Kidney (tissue), 13 donors: ENCODE measurements at regions not wholly inside any gene's neighbourhood (a gene's known extent, or its start where the extent isn't known, plus 50 kb on each side); places are given as distances from the start of the nearest gene placed in this dataset.

Experiments
- DNase-seq, 5 donors: peaks; one replicate each; pipeline ENCODE4 v3.0.0-alpha.2; 2013 to 2020
- FAIRE-seq: peaks from 2 replicates; lab custom pipeline; 2012; peaks lifted over from hg19 to GRCh38; lab: Jason Lieb, UNC
- H3K27ac ChIP-seq, 2 donors: one replicate each; pipeline ENCODE4 v1.7.0; 2013; ENCODE audit warnings: low read depth in 2 of 2, low read length in 2 of 2, inconsistent platforms in 1 of 2
- H3K27me3 ChIP-seq: one replicate; pipeline ENCODE4 v1.7.1; 2013; ENCODE audit warnings: low read length, inconsistent platforms; ENCODE audit not compliant: control insufficient read depth, insufficient read depth
- H3K36me3 ChIP-seq, 3 donors: one replicate each; pipeline versions ENCODE4 v1.7.0 to v1.7.1; 2013; ENCODE audit warnings: low read length in 3 of 3, control low read depth in 1 of 3, inconsistent platforms in 1 of 3; ENCODE audit not compliant: insufficient read depth in 3 of 3, control insufficient read depth in 2 of 3
- H3K4me1 ChIP-seq, 3 donors: one replicate each; pipeline versions ENCODE4 v1.7.0 to v1.7.1; 2013; ENCODE audit warnings: low read length in 3 of 3, inconsistent platforms in 1 of 3, low read depth in 1 of 3; ENCODE audit not compliant: control insufficient read depth in 2 of 3, insufficient read depth in 2 of 3
- H3K4me3 ChIP-seq, 3 donors: one replicate each; pipeline versions ENCODE4 v1.7.0 to v1.8.1; 2013; ENCODE audit warnings: low read length in 3 of 3, control low read depth in 1 of 3, inconsistent platforms in 1 of 3
- H3K9ac ChIP-seq, 3 donors: one replicate each; pipeline versions ENCODE4 v1.7.0 to v1.7.1; 2013; ENCODE audit warnings: low read length in 3 of 3, control low read depth in 1 of 3, inconsistent platforms in 1 of 3
- H3K9me3 ChIP-seq, 3 donors: one replicate each; pipeline versions ENCODE4 v1.7.0 to v1.7.1; 2013; ENCODE audit warnings: low read length in 3 of 3, control low read depth in 1 of 3, inconsistent platforms in 1 of 3; ENCODE audit not compliant: control insufficient read depth in 2 of 3, insufficient read depth in 1 of 3
- intact Hi-C: fragments of 100-400 bp; cut with DNase I; formaldehyde crosslinking; loops from one replicate; pipeline ENCODE4 v1.11.1; 2022
- TF ChIP-seq, protein P1 (sequence below): IDR thresholded peaks from 3 replicates; pipeline ENCODE4 v1.5.1; 2012; ENCODE audit warnings: mild to moderate bottlenecking, moderate library complexity, borderline replicate concordance; ENCODE audit not compliant: insufficient read depth; ENCODE audit errors: extremely low read depth
- donor health status: control.
- donor health status: control.
- donor health status: control.
- donor health status: control.
- donor health status: control.
- donor health status: DM: yes; HTN: yes; CAD: no.
- donor health status: Normal renal cell carcinoma (clear cell type).

DNA sequence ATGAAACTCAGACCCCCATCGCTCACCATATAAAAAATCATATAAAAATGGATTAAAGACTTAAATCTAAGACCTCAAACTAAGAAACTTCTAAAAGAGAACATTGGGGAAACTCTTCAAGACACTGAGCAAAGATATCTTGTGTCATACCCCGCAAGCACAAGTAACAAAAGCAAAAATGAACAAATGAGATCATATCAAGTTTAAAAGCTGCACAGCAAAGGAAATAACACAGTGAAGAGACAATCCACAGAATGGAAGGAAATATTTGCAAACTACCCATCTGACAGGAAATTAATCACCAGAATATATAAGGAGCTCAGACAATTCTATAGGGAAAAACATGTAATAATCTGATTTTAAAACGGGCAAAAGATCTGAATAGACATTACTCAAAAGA, 808.3 kb downstream of the LIG4 start:
- no peak for DNase-seq
- no peaks in the 10 kb centered on the region for H3K4me1 ChIP-seq
- H3K27me3 ChIP-seq = no peaks in the 10 kb centered on the region
- no peak overlapping the region for H3K27ac ChIP-seq
- no peak overlapping the region for H3K9ac ChIP-seq
- TF ChIP-seq, protein P1, sequence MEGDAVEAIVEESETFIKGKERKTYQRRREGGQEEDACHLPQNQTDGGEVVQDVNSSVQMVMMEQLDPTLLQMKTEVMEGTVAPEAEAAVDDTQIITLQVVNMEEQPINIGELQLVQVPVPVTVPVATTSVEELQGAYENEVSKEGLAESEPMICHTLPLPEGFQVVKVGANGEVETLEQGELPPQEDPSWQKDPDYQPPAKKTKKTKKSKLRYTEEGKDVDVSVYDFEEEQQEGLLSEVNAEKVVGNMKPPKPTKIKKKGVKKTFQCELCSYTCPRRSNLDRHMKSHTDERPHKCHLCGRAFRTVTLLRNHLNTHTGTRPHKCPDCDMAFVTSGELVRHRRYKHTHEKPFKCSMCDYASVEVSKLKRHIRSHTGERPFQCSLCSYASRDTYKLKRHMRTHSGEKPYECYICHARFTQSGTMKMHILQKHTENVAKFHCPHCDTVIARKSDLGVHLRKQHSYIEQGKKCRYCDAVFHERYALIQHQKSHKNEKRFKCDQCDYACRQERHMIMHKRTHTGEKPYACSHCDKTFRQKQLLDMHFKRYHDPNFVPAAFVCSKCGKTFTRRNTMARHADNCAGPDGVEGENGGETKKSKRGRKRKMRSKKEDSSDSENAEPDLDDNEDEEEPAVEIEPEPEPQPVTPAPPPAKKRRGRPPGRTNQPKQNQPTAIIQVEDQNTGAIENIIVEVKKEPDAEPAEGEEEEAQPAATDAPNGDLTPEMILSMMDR = no peak
- intact Hi-C loops = no loop called here
- no peak overlapping the region for H3K4me3 ChIP-seq
- no peaks in the 10 kb centered on the region for H3K36me3 ChIP-seq
- no peak for FAIRE-seq
- no peaks in the 10 kb centered on the region for H3K9me3 ChIP-seq

DNA sequence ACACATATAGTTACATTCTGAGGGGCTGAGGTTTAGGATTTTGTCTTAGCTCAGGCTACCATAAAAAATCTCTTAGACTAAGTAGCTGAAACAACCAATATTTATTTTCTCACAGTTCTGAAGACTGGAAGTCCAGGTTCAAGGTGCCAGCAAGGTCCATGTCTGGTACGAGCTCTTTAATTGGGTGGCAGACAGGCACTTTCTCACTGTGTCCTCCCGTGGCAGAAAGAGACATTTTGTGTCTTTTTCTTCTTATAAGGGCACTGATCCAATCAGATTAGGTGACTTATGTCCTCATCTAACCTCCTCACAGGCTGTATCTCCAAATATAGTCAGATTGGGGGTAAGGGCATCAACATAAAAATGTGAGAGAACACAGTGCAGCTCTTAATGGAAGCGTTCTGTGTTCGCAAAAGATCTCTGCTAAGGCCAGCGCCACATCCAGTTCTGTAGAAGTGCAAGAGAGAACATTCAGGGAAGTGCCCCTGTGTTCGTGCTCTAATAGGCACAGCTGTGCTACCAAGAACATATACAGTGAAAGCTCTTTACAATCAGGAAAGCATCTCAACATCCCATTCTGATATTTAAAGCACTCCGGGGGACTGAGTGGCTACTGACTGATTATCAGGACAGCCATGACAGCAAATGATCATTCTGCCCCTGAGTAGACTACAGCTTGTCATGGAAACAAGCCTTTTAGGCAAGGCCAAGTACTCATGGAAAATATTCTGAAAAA, 819.2 kb downstream of the LIG4 start:
- no peaks in the 10 kb centered on the region for H3K36me3 ChIP-seq
- no peak for FAIRE-seq
- DNase-seq = no peak
- no peaks in the 10 kb centered on the region for H3K4me1 ChIP-seq
- intact Hi-C loops = no loop called here
- TF ChIP-seq, protein P1 = no peak
- no peak overlapping the region for H3K9ac ChIP-seq
- no peaks in the 10 kb centered on the region for H3K27me3 ChIP-seq
- H3K27ac ChIP-seq = no peak overlapping the region
- no peaks in the 10 kb centered on the region for H3K9me3 ChIP-seq
- no peak overlapping the region for H3K4me3 ChIP-seq

DNA sequence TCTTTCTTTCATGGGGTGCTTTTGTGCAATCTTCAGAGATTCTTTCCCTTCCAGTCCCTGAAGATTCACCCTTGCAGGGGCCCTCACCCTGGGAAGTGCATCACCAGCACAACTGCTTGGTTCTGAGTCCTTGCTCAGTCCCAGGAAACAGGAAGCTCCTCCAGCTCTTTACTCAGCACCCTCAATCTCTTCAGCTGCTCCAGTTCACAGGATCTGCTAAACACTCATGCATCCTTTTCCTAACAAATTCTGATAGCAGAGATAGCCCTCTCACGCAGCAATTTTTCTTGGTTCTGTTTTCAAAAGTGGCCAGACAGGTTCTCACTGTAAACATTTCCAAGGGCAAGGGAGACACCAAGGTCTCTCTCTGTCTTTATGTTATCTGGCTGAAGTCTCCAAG, 823.1 kb downstream of the LIG4 start:
- intact Hi-C loops = no loop called here
- FAIRE-seq = no peak
- H3K4me1 ChIP-seq = no peaks in the 10 kb centered on the region
- no peaks in the 10 kb centered on the region for H3K9me3 ChIP-seq
- H3K27me3 ChIP-seq = no peaks in the 10 kb centered on the region
- DNase-seq = no peak
- H3K4me3 ChIP-seq = no peak overlapping the region
- H3K27ac ChIP-seq = no peak overlapping the region
- no peak overlapping the region for H3K9ac ChIP-seq
- TF ChIP-seq, protein P1 = no peak
- no peaks in the 10 kb centered on the region for H3K36me3 ChIP-seq

DNA sequence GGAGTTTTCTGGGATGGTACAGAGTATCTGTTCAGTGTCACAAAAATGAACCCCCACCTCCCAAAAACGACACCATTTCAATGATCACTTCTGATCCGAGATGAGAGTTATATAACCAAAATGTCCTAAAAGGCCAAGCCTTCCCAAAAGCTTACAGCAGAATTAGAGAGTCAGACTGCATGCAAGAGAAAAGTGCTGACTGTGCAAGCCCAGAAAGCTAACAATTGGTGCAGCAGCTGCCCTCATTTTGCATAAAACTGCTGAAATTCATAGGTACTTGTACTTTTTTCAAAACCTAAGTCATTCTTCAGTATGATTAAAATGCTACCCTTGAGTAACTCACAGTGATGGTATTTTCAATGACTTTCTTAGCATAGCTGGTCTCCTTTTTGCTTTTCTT, 819.6 kb upstream of the ARGLU1 start:
- DNase-seq (no peak), FAIRE-seq (no peak)
- Histone ChIP-seq H3K9me3 (no peaks in the 10 kb centered on the region), H3K4me3 (no peak overlapping the region), H3K27me3 (no peaks in the 10 kb centered on the region), H3K4me1 (no peaks in the 10 kb centered on the region), H3K9ac (no peak overlapping the region), H3K27ac (no peak overlapping the region), H3K36me3 (no peaks in the 10 kb centered on the region)
- TF ChIP-seq, protein P1 = no peak
- intact Hi-C loops = no loop called here
